Pancreas (tissue), 10 donors: ENCODE measurements at regions not wholly inside any gene's neighbourhood (a gene's known extent, or its start where the extent isn't known, plus 50 kb on each side); places are given as distances from the start of the nearest gene placed in this dataset.

ENCODE experiments used
- ATAC-seq, 4 donors: fragments of 200-7000 bp; cut with Tn5 transposase; one replicate each; pipeline versions ENCODE4 v1.8.0 to v1.9.1; 2020; ENCODE audit warnings: mild to moderate bottlenecking in 4 of 4, moderate library complexity in 4 of 4
- DNase-seq, 6 donors: peaks; one replicate each; pipeline ENCODE4 v3.0.0-alpha.2; 2020
- FAIRE-seq: peaks from 2 replicates; lab custom pipeline; 2012; peaks lifted over from hg19 to GRCh38; lab: Jason Lieb, UNC
- H3K27ac ChIP-seq, 4 donors: fragments of 200-600 bp; sonication (generic); 1 replicate in 3 of 4; 2 replicates in 1 of 4; pipeline versions ENCODE4 v1.5.0 to v1.8.0; 2020
- H3K27me3 ChIP-seq, 4 donors: fragments of 200-600 bp; one replicate each; pipeline ENCODE4 v1.8.0; 2021
- H3K36me3 ChIP-seq, 3 donors: fragments of 200-600 bp; sonication (generic) in 1 of 3; one replicate each; pipeline versions ENCODE4 v1.5.0 to v1.8.0; 2020 to 2021
- H3K4me1 ChIP-seq, 3 donors: fragments of 200-600 bp; one replicate each; pipeline ENCODE4 v1.8.0; 2021
- H3K4me3 ChIP-seq, 4 donors: fragments of 200-600 bp; sonication (generic) in 2 of 4; one replicate each; pipeline versions ENCODE4 v1.5.0 to v1.8.0; 2020 to 2021
- H3K9me3 ChIP-seq, 4 donors: fragments of 200-600 bp; one replicate each; pipeline ENCODE4 v1.8.0; 2021
- CTCF ChIP-seq, 4 donors: fragments of 200-600 bp; sonication (generic) in 3 of 4; IDR thresholded peaks; one replicate each; pipeline versions ENCODE4 v1.5.0 to v1.8.0; 2021; ENCODE audit warnings: antibody characterized with exemption in 4 of 4
- WGBS, 2 donors: extraction: QIAGEN DNeasy Blood & Tissue Kit; methylation state at CpG; one replicate each; pipeline ENCODE4 v1.1.7; 2013; 5-methylcytosine and 5-hydroxymethylcytosine counted together
- intact Hi-C, 3 donors: fragments of 100-400 bp; cut with DNase I; formaldehyde crosslinking; loops; one replicate each; pipeline versions ENCODE4 v1.11.1 to v1.14.2; 2022
- donor health status: healthy with polysubstance abuse.
- donor health status: DM: no; HTN: no; CAD: no; lungs with moderate emphysema.
- donor health status: DM: no; HTN: no; CAD: no.
- donor health status: control.
- donor health status: control.
- donor health status: Bipolar disorder and iron deficiency.
- donor health status: DM: yes; HTN: yes; CAD: no.
- donor health status: DM: no; HTN: no; CAD: no.
- donor health status: DM: no; HTN: no; CAD: no.
- donor health status: DM: yes; HTN: yes; CAD: no.

GRCh38 chr10:44473146-44473545 is 88.2 kb upstream of the CXCL12 start:
- no peak for TF ChIP-seq CTCF (IDR thresholded peaks at IDR 0.05)
- H3K27ac ChIP-seq = no peak overlapping the region
- FAIRE-seq (no peak), DNase-seq (no peak), ATAC-seq (no peak)
- intact Hi-C loops = no loop called here
- no peaks in the 10 kb centered on the region for H3K27me3 ChIP-seq
- WGBS, 2 donors = 79 to 80% methylated on average over 3 of the region's 3 CpGs
- H3K9me3 ChIP-seq = no peaks in the 10 kb centered on the region
- no peaks in the 10 kb centered on the region for H3K4me1 ChIP-seq
- H3K4me3 ChIP-seq = no peak overlapping the region
- no peaks in the 10 kb centered on the region for H3K36me3 ChIP-seq

GRCh38 chr10:44476409-44477045 is 91.6 kb upstream of the CXCL12 start:
- ATAC-seq (no peak), DNase-seq (no peak), FAIRE-seq (no peak)
- no peak for TF ChIP-seq CTCF (IDR thresholded peaks at IDR 0.05)
- H3K4me3 ChIP-seq = no peak overlapping the region
- H3K4me1 ChIP-seq = no peaks in the 10 kb centered on the region
- intact Hi-C loops = no loop called here
- H3K9me3 ChIP-seq = no peaks in the 10 kb centered on the region
- WGBS, 2 donors = 84 to 91% methylated on average over 8 of the region's 8 CpGs
- no peak overlapping the region for H3K27ac ChIP-seq
- H3K36me3 ChIP-seq = no peaks in the 10 kb centered on the region
- no peaks in the 10 kb centered on the region for H3K27me3 ChIP-seq

- no peaks in the 10 kb centered on the region for H3K36me3 ChIP-seq
- TF ChIP-seq CTCF (IDR thresholded peaks at IDR 0.05) = no peak
- no peaks in the 10 kb centered on the region for H3K9me3 ChIP-seq
- intact Hi-C loops = no loop called here
- H3K4me3 ChIP-seq = no peak overlapping the region
- H3K27me3 ChIP-seq = no peaks in the 10 kb centered on the region
- ATAC-seq (peak in 3 of 4 donors; percentile 41 to 63 (median 53)), FAIRE-seq (no peak), DNase-seq (no peak)
- 33 to 41% methylated on average over 1 of the region's 1 CpG for WGBS, 2 donors
- H3K27ac ChIP-seq = no peak overlapping the region
- H3K4me1 ChIP-seq = no peaks in the 10 kb centered on the region
Measured at GRCh38 chr10:44477046-44477425, 92.1 kb upstream of the CXCL12 start.

- intact Hi-C loops = no loop called here
- H3K9me3 ChIP-seq = no peaks in the 10 kb centered on the region
- no peaks in the 10 kb centered on the region for H3K36me3 ChIP-seq
- no peak overlapping the region for H3K27ac ChIP-seq
- no peak for ATAC-seq
- no peak overlapping the region for H3K4me3 ChIP-seq
- no peak for FAIRE-seq
- 83 to 88% methylated on average over 2 of the region's 2 CpGs for WGBS, 2 donors
- no peak for TF ChIP-seq CTCF (IDR thresholded peaks at IDR 0.05)
- no peaks in the 10 kb centered on the region for H3K27me3 ChIP-seq
- H3K4me1 ChIP-seq = no peaks in the 10 kb centered on the region
- DNase-seq = no peak
Measured at GRCh38 chr10:44478040-44478439, 93.1 kb upstream of the CXCL12 start.

- Histone ChIP-seq H3K4me1 (no peaks in the 10 kb centered on the region), H3K9me3 (no peaks in the 10 kb centered on the region), H3K27me3 (no peaks in the 10 kb centered on the region), H3K36me3 (no peaks in the 10 kb centered on the region), H3K4me3 (no peak overlapping the region), H3K27ac (no peak overlapping the region)
- TF ChIP-seq CTCF (IDR thresholded peaks at IDR 0.05) = no peak
- WGBS, 2 donors = 56 to 63% methylated on average over 8 of the region's 8 CpGs
- ATAC-seq (peak in 2 of 4 donors; percentile 43 to 72), DNase-seq (no peak), FAIRE-seq (no peak)
- intact Hi-C loops = no loop called here
Measured at GRCh38 chr10:44478876-44479705, 94.2 kb upstream of the CXCL12 start.
